Activated CD4-positive, alpha-beta T cell treated with anti-CD3 and anti-CD28 coated beads, Interleukin-2, amount 50 U/mL, for 24 hours (primary cell): ENCODE measurements at regions not wholly inside any gene's neighbourhood (a gene's known extent, or its start where the extent isn't known, plus 50 kb on each side); places are given as distances from the start of the nearest gene placed in this dataset.

Experiments used
- DNase-seq, 2 donors: peaks; one replicate each; pipeline ENCODE4 v3.0.0-alpha.2; 2020; ENCODE audit warnings: low read depth in 1 of 2, low spot score in 1 of 2

DNA sequence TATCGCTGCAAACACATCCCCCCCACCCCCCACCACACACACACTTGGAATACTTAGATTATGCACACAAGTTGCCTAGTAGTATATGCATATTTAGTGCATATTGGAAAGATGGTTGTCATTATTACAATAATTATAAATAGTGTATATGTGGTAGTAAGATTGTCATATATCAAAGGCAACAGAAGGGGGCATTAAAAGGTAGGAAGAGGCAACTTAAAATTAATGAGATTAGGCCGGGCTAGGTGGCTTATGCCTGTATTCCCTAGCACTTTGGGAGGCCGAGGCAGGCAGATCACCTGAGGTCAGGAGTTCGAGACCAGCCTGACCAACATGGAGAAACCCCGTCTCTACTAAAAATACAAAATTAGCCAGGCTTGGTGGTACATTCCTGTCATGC, 52.1 kb downstream of the GSC start:
- DNase-seq, result no peak

- DNase-seq, result no peak
These were observed 52.9 kb downstream of the GSC start for GRCh38 chr14:94716976-94717375.

GRCh38 chr14:94713115-94713514, 56.8 kb downstream of the GSC start:
- no peak for DNase-seq

DNA sequence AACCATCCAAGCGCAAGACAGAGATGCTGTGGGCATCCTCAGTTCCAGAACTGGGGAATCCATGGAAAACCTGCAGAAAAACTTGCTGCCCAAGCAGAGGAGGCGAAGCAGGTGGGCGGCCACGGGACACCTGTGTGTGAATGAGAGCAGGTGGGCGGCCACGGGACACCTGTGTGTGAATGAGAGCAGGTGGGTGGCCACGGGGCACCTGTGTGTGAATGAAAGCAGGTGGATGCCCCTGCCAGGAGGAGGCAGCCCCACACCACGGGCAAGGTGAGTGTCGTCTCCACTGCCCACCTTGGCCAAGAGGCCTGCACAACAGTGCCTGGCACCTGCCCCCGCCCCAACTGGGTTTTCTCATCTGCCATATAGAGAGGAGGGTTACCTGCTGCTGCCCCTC, 59.2 kb downstream of the GSC start:
- no peak for DNase-seq

GRCh38 chr14:94707494-94707893, 62.4 kb downstream of the GSC start:
- no peak for DNase-seq

DNA sequence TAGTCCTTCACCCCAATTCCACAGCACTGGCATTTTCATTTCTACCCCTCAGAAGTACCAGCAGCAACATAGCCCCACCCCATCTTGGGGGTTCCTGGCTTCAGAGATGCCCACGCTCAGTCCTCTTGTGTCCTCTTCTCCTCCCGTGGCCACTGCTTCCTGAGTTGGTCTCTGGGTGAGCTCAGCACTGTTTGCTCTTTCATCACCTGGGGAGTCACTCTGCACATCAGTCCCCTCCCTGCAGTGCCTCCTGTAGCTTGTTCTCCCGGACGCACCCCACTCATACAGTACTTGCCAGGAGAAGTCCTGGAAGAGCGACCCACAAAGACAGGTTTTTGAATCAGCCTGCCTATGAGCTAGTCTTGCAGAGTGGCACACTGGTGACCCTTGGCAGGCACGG, 63.8 kb downstream of the GSC start:
- no peak for DNase-seq

DNA sequence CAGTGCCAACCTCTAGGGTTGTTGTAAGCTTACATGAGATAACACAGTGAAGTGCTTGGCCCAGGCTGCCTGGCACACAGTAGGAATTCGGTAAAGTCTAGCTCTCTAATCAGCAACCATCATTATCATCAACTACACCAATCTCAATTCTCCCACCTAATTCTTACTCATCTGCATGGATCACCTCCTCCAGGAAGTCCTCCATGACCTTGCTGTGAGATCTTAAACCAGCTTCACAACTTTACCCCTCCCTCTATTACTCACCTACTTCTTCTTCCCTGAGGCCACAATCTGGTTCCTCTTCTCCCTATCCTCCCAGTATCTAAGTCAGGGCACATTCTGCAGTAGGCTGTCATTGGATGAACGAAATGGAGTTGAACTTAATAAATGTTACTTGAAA, 67.3 kb downstream of the GSC start:
- DNase-seq, result no peak

DNA sequence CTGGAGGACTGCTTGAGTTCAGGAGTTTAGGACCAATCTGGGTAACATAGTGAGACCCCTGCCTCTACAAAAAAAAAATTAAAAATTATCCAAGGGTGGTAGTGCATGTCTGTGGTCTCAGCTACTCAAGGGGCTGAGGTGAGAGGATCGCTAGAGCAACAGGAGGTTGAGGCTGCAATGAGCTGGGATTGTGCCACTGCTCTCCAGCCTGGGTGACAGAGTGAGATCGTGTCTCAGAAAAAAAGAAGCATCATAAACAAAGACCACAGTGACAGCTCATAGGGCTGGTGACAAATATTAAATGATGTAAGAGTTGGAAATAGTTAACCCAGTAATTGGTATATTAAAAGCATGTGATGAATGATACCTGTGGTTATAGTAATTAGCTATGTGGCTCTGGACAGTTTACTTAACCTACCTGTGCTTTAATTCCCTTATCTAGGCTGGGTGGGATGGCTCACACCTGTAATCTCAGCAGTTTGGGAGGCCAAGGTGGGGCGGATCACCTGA, 68.0 kb downstream of the GSC start:
- DNase-seq, result no peak

DNA sequence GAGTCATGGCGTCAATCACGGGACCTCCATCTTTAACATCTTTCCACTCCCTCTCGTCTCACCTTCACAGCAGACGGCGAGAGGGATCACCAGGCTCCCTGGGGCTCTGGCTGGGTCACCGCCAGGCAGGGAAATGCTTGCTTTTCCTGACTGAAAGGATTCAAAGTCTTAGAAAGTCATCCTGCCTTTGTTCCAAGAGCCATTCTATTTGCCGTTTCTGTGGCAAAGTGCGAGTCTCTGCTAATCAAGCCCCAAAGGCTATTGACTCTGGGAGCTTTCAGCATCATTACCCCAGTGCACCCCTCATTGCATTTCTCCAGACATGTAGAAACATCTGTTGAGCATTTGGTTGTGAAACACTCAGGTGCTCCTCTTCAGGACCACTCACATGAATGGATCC, 69.6 kb downstream of the GSC start:
- DNase-seq, result no peak

GRCh38 chr14:94699831-94700230, 70.1 kb downstream of the GSC start:
- no peak for DNase-seq

- DNase-seq, result no peak
These were observed 71.9 kb downstream of the GSC start for GRCh38 chr14:94697773-94698556.

DNA sequence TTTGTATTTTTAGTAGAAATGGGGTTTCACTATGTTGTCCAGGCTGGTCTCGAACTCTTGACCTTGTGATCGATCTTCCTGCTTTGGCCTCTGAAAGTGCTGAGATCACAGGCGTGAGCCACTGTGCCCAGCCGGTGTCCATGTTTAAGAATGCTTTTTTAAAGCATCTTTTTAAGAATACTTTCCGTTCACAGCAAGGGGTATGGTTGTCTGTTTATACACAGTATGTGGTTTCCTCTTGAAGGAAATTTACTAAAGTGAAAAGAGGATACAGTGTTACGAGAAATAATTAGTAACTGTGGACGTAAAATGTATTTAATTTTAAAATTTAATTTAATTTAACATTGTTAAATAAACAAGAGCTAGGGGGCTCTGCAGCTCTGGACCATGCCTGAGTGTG, 73.4 kb downstream of the GSC start:
- DNase-seq, result no peak

DNA sequence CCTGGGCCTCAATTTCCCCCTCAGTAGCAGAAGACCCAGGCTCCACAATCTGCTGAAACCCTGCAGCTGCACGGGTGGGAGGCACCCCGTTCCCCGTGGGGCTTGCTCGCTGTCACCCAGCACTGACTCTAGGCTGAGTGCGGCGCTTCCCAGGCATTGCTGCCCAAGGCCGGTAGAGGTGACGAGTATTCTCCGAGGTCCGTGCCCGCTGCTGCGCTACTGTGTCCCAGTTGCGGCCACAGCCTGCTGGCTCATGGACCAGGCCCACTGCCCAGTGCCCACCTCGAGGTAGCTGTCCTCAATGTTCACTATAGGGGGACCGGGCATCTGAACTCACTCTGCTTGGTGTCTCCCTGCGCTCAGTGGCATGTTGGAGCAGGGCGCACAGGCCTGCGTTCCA, 74.7 kb downstream of the GSC start:
- no peak for DNase-seq

GRCh38 chr14:94691660-94692034, 78.3 kb downstream of the GSC start:
- no peak for DNase-seq

DNA sequence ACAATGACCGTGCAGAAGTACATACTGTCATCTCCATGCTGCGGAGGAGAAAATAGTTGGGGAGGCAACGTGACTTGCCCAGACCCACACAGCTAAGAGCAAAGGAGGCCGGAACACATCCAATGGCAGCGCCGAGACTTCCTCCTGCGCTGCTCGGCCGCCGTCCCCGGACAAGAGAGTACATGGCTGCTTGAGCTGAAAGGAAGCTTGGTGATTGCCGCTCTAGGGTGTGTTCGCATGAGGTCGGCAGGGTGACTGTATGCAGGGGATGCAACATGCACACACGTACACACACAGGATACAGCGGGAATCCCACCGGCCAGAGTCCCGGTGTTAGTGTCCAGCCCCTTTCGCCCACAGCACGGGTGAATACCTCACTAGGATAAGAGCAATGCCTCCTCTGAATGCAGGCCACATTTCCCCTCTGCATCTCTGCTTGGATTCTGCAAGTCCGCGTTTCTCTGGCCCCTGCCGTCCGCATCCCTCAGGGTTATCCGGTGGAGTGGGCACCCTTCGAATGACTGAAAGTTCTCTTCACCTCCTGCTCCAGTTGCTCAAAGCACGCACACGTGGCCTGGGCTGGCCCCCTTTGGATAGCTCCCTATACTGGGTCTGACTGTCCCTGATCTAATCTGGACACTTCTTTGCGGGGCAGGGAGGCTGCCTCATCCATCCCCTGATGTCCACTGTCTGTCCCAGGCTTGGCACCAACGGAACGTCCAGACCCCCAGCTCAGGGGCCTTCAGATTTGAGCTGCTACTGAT, 78.8 kb downstream of the GSC start:
- DNase-seq, result no peak

- no peak for DNase-seq
These were observed 78.3 kb downstream of the SERPINA3 start for GRCh38 chr14:94690486-94690885.

DNA sequence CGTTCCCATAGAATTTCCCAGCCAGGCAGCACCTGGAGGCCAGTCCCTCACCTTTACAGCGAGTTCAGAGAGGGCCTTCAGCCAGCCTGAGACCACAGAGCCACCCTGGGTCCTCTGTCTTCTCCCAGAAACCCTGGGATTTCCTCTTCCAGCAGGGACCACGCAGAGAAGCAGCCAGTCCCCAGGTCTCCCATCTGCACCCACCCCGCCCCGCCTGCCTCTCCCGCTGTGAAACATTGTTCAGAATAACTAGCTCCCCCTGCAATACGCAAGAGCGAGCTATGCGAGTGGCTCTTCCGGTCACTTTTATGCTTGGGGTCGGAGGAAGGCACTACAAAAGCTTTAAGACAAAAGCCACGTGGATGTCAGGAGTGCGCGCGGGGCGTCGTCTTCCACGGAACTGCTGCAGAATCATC, 77.8 kb downstream of the SERPINA3 start:
- DNase-seq, result no peak

DNA sequence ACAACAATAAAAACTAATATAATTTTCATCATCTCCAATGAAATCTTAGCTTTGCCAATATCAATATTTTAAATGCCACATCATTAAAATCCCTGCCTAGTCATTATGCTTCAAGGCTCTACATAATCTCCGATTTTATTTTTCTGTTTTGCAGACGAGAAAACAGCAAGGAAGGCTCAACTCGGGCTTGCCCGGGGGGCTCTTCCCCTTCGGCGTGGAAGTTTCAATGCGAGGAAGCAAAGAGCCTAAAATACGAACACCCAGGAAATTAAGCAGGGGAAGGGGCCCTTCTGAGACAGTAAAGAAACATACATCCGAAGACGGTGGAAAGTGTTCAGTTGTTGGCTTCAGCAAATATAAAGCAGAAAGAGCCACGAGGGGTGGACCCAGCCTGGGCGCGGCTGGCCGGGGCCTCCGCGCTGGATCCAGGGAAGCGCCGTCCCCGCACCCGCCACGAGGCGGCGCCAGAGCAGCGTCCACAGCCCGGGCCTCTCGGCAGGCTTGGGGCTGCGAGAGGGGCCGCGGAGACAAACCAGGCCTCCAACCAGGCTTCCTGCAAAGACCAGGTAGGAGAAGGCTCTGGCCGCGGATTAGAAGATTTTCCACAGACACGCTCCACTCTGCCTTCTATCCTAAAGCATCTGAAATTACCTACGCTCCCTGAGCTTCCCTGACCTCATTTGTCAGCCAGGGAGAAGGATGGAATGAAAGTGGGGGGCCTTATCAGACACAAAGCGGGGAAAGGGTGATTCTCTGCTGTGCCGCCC, 77.2 kb downstream of the SERPINA3 start:
- peak in 1 of 2 donors; percentile 24 for DNase-seq

DNA sequence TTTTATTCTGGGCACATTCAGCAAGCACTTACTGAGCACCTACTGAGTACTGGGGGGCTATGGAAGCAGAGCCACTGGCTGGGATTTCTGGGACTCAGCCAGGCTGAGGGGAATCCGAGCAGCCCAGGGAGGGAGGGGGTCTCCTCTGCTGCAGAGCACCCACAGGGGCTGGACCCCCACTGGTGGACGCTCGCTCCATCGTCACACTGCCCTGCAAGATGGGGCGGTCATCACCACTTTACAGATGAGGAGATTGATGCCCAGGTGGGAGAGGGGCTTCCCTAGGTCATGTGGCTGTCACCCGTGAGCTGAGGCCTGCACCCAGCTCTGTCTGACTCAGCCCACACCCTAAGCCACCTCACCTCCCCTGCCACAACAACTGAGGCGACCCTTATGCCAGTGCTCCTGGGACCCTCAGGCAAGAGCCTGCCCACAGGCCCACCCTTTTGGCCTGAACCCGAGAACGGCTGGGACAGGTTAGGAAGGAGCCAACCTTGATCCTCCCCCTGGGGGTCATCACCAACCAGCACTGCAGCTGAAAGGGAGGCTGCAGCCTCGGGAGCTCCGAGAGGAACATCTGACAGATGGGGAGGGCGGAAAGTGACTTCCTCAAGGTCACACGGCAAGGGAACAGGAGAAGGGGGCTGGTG, 74.4 kb downstream of the SERPINA3 start:
- no peak for DNase-seq

DNA sequence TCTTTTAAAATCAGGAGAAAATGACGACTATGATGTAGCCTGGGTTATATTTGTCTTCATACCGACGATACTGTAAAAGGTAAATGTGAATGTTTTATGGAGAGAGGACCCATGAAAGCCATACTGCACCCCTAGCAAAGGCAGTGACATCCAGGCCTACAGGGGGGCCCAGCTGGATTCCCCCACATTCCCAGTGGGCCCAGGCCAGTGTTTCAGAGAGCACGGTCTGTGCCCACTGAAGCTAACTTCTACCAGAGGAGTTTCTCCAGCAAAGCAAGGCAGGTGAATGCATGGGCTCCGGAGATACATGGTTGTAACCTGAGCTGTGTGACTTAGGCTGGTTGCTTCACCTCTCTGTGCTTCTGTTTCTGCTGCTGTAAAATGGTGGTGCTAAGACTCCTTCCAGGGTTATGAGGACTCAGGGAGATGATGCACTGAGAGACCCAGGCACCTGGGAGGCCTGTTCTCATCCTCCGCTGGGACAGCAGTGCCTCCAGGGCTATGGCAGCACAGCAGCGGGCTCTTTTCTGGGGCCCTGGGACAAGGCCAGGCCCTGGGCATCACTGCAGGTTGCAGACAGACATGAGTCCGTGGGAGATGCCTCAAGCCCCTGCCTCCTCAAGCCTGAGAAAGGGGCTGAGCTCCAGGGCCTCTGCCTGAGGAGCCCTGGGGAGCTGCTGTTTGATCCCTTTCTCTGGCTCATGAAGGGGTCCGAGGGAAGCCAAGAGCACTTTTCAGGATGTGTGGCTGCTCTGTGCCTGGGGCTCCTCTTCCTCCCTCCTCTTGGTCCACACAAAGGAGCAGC, 73.7 kb downstream of the SERPINA3 start:
- DNase-seq, result no peak
